ENCODE measurements at regions not wholly inside any gene's neighbourhood (a gene's known extent, or its start where the extent isn't known, plus 50 kb on each side); places are given as distances from the start of the nearest gene placed in this dataset.

- DNase-seq = no peak
These were observed 66.9 kb upstream of the CTSC start for GRCh38 chr11:88404391-88404790.

GRCh38 chr11:88402784-88403183 lies 65.2 kb upstream of the CTSC start:
- no peak for DNase-seq

- no peak for DNase-seq
These were observed 64.7 kb upstream of the CTSC start for GRCh38 chr11:88402192-88402715.

- no peak for DNase-seq
These were observed 61.4 kb upstream of the CTSC start for GRCh38 chr11:88398791-88399570.

GRCh38 chr11:88398372-88398771 lies 60.8 kb upstream of the CTSC start:
- DNase-seq = no peak

GRCh38 chr11:88390254-88390653 lies 52.7 kb upstream of the CTSC start:
- no peak for DNase-seq

GRCh38 chr11:88387957-88388356 lies 50.4 kb upstream of the CTSC start:
- DNase-seq = no peak

Data from activated CD4-positive, alpha-beta T cell treated with anti-CD3 and anti-CD28 coated beads, Interleukin-2, amount 50 U/mL, for 4 hours (primary cell).